Activated T-helper 1 cell treated with anti-CD3 and anti-CD28 coated beads, Interleukin-2, amount 50 U/mL, for 16 hours (primary cell): ENCODE measurements at regions not wholly inside any gene's neighbourhood (a gene's known extent, or its start where the extent isn't known, plus 50 kb on each side); places are given as distances from the start of the nearest gene placed in this dataset.
"Not testable (repeated sequence)": the region's sequence is repeated elsewhere in the genome, so short reads cannot be mapped to it uniquely, and the experiment has no call there.

Experiments used
- DNase-seq, 2 donors: peaks; one replicate each; pipeline ENCODE4 v3.0.0-alpha.2; 2020; ENCODE audit warnings: low read depth in 1 of 2, low spot score in 1 of 2

- DNase-seq: not testable (repeated sequence)
Observed at GRCh38 chr15:20309966-20310365, 231.6 kb downstream of the GOLGA6L6 start.

- not testable (repeated sequence) for DNase-seq
Observed at GRCh38 chr15:20309395-20309794, 232.2 kb downstream of the GOLGA6L6 start.

- not testable (repeated sequence) for DNase-seq
Observed at GRCh38 chr15:20308027-20308690, 233.4 kb downstream of the GOLGA6L6 start.

GRCh38 chr15:20307137-20307536 is 234.5 kb downstream of the GOLGA6L6 start:
- not testable (repeated sequence) for DNase-seq

GRCh38 chr15:20306497-20307106 is 235.0 kb downstream of the GOLGA6L6 start:
- not testable (repeated sequence) for DNase-seq

GRCh38 chr15:20305912-20306311 is 235.7 kb downstream of the GOLGA6L6 start:
- not testable (repeated sequence) for DNase-seq

GRCh38 chr15:20305015-20305465 is 236.6 kb downstream of the GOLGA6L6 start:
- DNase-seq: not testable (repeated sequence)

GRCh38 chr15:20304282-20305014 is 237.2 kb downstream of the GOLGA6L6 start:
- DNase-seq: not testable (repeated sequence)

GRCh38 chr15:20303248-20304171 is 238.1 kb downstream of the GOLGA6L6 start:
- not testable (repeated sequence) for DNase-seq

GRCh38 chr15:20302141-20303069 is 239.2 kb downstream of the GOLGA6L6 start:
- not testable (repeated sequence) for DNase-seq

- not testable (repeated sequence) for DNase-seq
Observed at GRCh38 chr15:20301471-20302081, 240.0 kb downstream of the GOLGA6L6 start.

- not testable (repeated sequence) for DNase-seq
Observed at GRCh38 chr15:20301041-20301390, 240.6 kb downstream of the GOLGA6L6 start.

- not testable (repeated sequence) for DNase-seq
Observed at GRCh38 chr15:20300351-20301040, 241.1 kb downstream of the GOLGA6L6 start.

GRCh38 chr15:20297603-20298123 is 243.9 kb downstream of the GOLGA6L6 start:
- DNase-seq: not testable (repeated sequence)

- DNase-seq: not testable (repeated sequence)
Observed at GRCh38 chr15:20296261-20296660, 245.3 kb downstream of the GOLGA6L6 start.

GRCh38 chr15:20295238-20295811 is 246.3 kb downstream of the GOLGA6L6 start:
- no peak for DNase-seq

- DNase-seq: no peak
Observed at GRCh38 chr15:20294651-20295237, 246.9 kb downstream of the GOLGA6L6 start.
